Body of pancreas (tissue), 4 donors: ENCODE measurements at regions not wholly inside any gene's neighbourhood (a gene's known extent, or its start where the extent isn't known, plus 50 kb on each side); places are given as distances from the start of the nearest gene placed in this dataset.

Source experiments
- POLR2A ChIP-seq, 3 donors: fragments of 450-650 bp; IDR thresholded peaks; one replicate each; pipeline ENCODE4 v1.6.1; 2016; ENCODE audit warnings: antibody characterized with exemption in 3 of 3, mild to moderate bottlenecking in 2 of 3
- TF ChIP-seq, protein P1 (sequence below), 7 experiments: fragments of 450-650 bp in 4 of 7; fragments of 200-600 bp in 3 of 7; sonication (generic) in 3 of 7; IDR thresholded peaks; one replicate each; pipeline ENCODE4 v1.5.1; 2016 to 2019; ENCODE audit warnings: antibody characterized with exemption in 7 of 7

GRCh38 chr12:42812871-42813270, 223.3 kb upstream of the PRICKLE1 start:
- TF ChIP-seq, protein P1, sequence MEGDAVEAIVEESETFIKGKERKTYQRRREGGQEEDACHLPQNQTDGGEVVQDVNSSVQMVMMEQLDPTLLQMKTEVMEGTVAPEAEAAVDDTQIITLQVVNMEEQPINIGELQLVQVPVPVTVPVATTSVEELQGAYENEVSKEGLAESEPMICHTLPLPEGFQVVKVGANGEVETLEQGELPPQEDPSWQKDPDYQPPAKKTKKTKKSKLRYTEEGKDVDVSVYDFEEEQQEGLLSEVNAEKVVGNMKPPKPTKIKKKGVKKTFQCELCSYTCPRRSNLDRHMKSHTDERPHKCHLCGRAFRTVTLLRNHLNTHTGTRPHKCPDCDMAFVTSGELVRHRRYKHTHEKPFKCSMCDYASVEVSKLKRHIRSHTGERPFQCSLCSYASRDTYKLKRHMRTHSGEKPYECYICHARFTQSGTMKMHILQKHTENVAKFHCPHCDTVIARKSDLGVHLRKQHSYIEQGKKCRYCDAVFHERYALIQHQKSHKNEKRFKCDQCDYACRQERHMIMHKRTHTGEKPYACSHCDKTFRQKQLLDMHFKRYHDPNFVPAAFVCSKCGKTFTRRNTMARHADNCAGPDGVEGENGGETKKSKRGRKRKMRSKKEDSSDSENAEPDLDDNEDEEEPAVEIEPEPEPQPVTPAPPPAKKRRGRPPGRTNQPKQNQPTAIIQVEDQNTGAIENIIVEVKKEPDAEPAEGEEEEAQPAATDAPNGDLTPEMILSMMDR (IDR thresholded peaks at IDR 0.05), result no peak
- TF ChIP-seq POLR2A (IDR thresholded peaks at IDR 0.05), result no peak
